Endothelial cell of umbilical vein (primary cell): ENCODE measurements at regions not wholly inside any gene's neighbourhood (a gene's known extent, or its start where the extent isn't known, plus 50 kb on each side); places are given as distances from the start of the nearest gene placed in this dataset.
"Not testable (repeated sequence)": the region's sequence is repeated elsewhere in the genome, so short reads cannot be mapped to it uniquely, and the experiment has no call there.

ENCODE experiments used
- BruUV-seq: library from RNA; stranded (reverse); fragments of 400-500 nt; replicated peaks from 2 replicates; lab custom pipeline; 2021; lab: Mats Ljungman, UMichigan
- CTCF ChIA-PET: fragments of 300-600, 350-600 bp; sonication (Branson Sonifier 250); formaldehyde crosslinking; loops from one replicate; lab custom pipeline; 2021; ENCODE audit warnings: antibody characterized with exemption, inconsistent platforms; lab: Charles Lee
- POLR2A ChIA-PET: fragments of 300-600, 350-600 bp; sonication (Branson Sonifier 250); formaldehyde crosslinking; loops from one replicate; lab custom pipeline; 2021; ENCODE audit warnings: antibody characterized with exemption, inconsistent platforms; lab: Charles Lee
- DNase-seq: peaks from one replicate; pipeline ENCODE4 v3.0.0-alpha.2; 2011; ENCODE audit warnings: low read depth, low spot score
- FAIRE-seq: peaks from 2 replicates; lab custom pipeline; 2011; peaks lifted over from hg19 to GRCh38; lab: Jason Lieb, UNC
- H2AFZ ChIP-seq: 2 replicates; pipeline ENCODE4 v1.6.0; 2012; ENCODE audit warnings: low read depth, low read length, control low read depth, inconsistent platforms
- H3K27ac ChIP-seq: 2 replicates; pipeline ENCODE4 v1.5.1; 2011; ENCODE audit warnings: low read depth, mild to moderate bottlenecking, control low read depth, low read length, moderate library complexity; ENCODE audit not compliant: insufficient read depth
- H3K27me3 ChIP-seq, 2 experiments: 2 replicates each; pipeline versions ENCODE4 v1.6.0 to v1.6.1; 2011; ENCODE audit warnings: low read length in 2 of 2, mixed read lengths in 1 of 2; ENCODE audit not compliant: control insufficient read depth in 2 of 2, insufficient read depth in 2 of 2
- H3K36me3 ChIP-seq, 2 experiments: 2 replicates in 1 of 2; 3 replicates in 1 of 2; pipeline ENCODE4 v1.5.1; 2011; ENCODE audit warnings: low read length in 2 of 2, mild to moderate bottlenecking in 1 of 2, moderate library complexity in 1 of 2; ENCODE audit not compliant: control insufficient read depth in 2 of 2, insufficient read depth in 2 of 2; ENCODE audit errors: extremely low read depth in 1 of 2
- H3K4me1 ChIP-seq: 3 replicates; pipeline ENCODE4 v1.5.1; 2011; ENCODE audit warnings: mild to moderate bottlenecking, low read length; ENCODE audit not compliant: control insufficient read depth, insufficient read depth; ENCODE audit errors: extremely low read depth
- H3K4me2 ChIP-seq: 2 replicates; pipeline ENCODE4 v1.6.1; 2011; ENCODE audit warnings: low read length, control low read depth, mixed read lengths; ENCODE audit not compliant: insufficient read depth
- H3K4me3 ChIP-seq, 3 experiments: fragments of 200-600 bp in 1 of 3; sonication (generic), shearing (Covaris generic) in 1 of 3; replicated peaks in 1 of 3; 2 replicates each; pipeline ENCODE4 v1.5.1; 2011 to 2016; ENCODE audit warnings: control low read depth in 3 of 3, low read length in 3 of 3, mild to moderate bottlenecking in 2 of 3, inconsistent platforms in 1 of 3, low read depth in 1 of 3, moderate library complexity in 1 of 3; ENCODE audit not compliant: insufficient read depth in 1 of 3
- H3K79me2 ChIP-seq: 2 replicates; pipeline ENCODE4 v1.6.0; 2012; ENCODE audit warnings: low read length, inconsistent platforms; ENCODE audit not compliant: control insufficient read depth, insufficient read depth
- H3K9ac ChIP-seq: replicated peaks from 2 replicates; pipeline ENCODE3; 2011; ENCODE audit warnings: low read length, control low read depth; ENCODE audit not compliant: insufficient read depth; ENCODE audit errors: extremely low read depth
- H3K9me1 ChIP-seq: replicated peaks from 3 replicates; pipeline ENCODE4 v1.6.0; 2011; ENCODE audit warnings: mild to moderate bottlenecking, low read length; ENCODE audit not compliant: control insufficient read depth, insufficient read depth; ENCODE audit errors: extremely low read depth
- H3K9me3 ChIP-seq: replicated peaks from 2 replicates; pipeline ENCODE4 v1.5.1; 2012; ENCODE audit warnings: low read length, inconsistent platforms; ENCODE audit not compliant: control insufficient read depth, insufficient read depth
- H4K20me1 ChIP-seq: replicated peaks from 2 replicates; pipeline ENCODE3; 2011; ENCODE audit warnings: mild to moderate bottlenecking, low read length; ENCODE audit not compliant: control insufficient read depth, insufficient read depth; ENCODE audit errors: extremely low read depth
- CTCF ChIP-seq, 2 donors: IDR thresholded peaks; 1 replicate in 1 of 2; 2 replicates in 1 of 2; pipeline ENCODE4 v1.5.1; 2011; ENCODE audit warnings: low read length in 2 of 2, mild to moderate bottlenecking in 2 of 2, moderate library complexity in 2 of 2, control low read depth in 1 of 2, inconsistent platforms in 1 of 2, low read depth in 1 of 2; ENCODE audit not compliant: insufficient read depth in 1 of 2; ENCODE audit errors: extremely low read depth in 1 of 2
- EZH2 ChIP-seq: IDR thresholded peaks from 2 replicates; pipeline ENCODE4 v1.6.1; 2012; ENCODE audit warnings: borderline replicate concordance, low read depth, mild to moderate bottlenecking, moderate library complexity, low read length, inconsistent platforms; ENCODE audit not compliant: severe bottlenecking
- FOS ChIP-seq: IDR thresholded peaks from 2 replicates; pipeline ENCODE4 v1.6.1; 2011; ENCODE audit warnings: mild to moderate bottlenecking, low read length, moderate library complexity, borderline replicate concordance; ENCODE audit not compliant: insufficient read depth
- GATA2 ChIP-seq: IDR thresholded peaks from 2 replicates; pipeline ENCODE4 v1.7.0; 2011; ENCODE audit warnings: low read depth, mild to moderate bottlenecking, moderate library complexity, mixed read lengths, low read length; ENCODE audit not compliant: insufficient read length, insufficient read depth
- JUN ChIP-seq: IDR thresholded peaks from 2 replicates; pipeline ENCODE4 v1.6.1; 2011; ENCODE audit warnings: borderline replicate concordance, low read depth; ENCODE audit not compliant: insufficient read length, insufficient read depth
- MYC ChIP-seq: IDR thresholded peaks from one replicate; pipeline ENCODE4 v1.6.1; 2011; ENCODE audit warnings: mild to moderate bottlenecking, low read depth, low read length
- POLR2A ChIP-seq: IDR thresholded peaks from 2 replicates; pipeline ENCODE4 v1.6.1; 2012; ENCODE audit warnings: low read depth, mild to moderate bottlenecking, control low read depth, low read length
- POLR2AphosphoS5 ChIP-seq: IDR thresholded peaks from 2 replicates; pipeline ENCODE4 v1.6.1; 2012; ENCODE audit warnings: low read depth, mild to moderate bottlenecking, control low read depth, low read length, moderate library complexity; ENCODE audit not compliant: insufficient read depth
- dilution Hi-C: fragments of 300-500 bp; cut with MboI; formaldehyde crosslinking; loops from one replicate; pipeline ENCODE4 v1.15.0; 2019; ENCODE audit warnings: low sequenced_read_pairs; ENCODE audit not compliant: extremely low pct_ligation_motif_present
- intact Hi-C: fragments of 100-400 bp; cut with micrococcal nuclease; formaldehyde crosslinking; loops from one replicate; pipeline ENCODE4 v1.10.0; 2022
- TF ChIP-seq, protein P1 (sequence below): IDR thresholded peaks from 2 replicates; pipeline ENCODE4 v1.6.1; 2011; ENCODE audit not compliant: insufficient read depth, insufficient read length

GRCh38 chr16:64343820-64344443 is 777.9 kb downstream of the CDH11 start:
- H3K27me3 ChIP-seq, H3K36me3 ChIP-seq, H3K79me2 ChIP-seq, intact Hi-C loops, H3K4me2 ChIP-seq, CTCF ChIA-PET, H3K9me3 ChIP-seq, H3K9me1 ChIP-seq, H2AFZ ChIP-seq, H3K9ac ChIP-seq, BruUV-seq, H3K4me1 ChIP-seq, DNase-seq, FAIRE-seq, H3K4me3 ChIP-seq, H3K27ac ChIP-seq, H4K20me1 ChIP-seq, dilution Hi-C loops, POLR2A ChIA-PET: not testable (repeated sequence)

DNA sequence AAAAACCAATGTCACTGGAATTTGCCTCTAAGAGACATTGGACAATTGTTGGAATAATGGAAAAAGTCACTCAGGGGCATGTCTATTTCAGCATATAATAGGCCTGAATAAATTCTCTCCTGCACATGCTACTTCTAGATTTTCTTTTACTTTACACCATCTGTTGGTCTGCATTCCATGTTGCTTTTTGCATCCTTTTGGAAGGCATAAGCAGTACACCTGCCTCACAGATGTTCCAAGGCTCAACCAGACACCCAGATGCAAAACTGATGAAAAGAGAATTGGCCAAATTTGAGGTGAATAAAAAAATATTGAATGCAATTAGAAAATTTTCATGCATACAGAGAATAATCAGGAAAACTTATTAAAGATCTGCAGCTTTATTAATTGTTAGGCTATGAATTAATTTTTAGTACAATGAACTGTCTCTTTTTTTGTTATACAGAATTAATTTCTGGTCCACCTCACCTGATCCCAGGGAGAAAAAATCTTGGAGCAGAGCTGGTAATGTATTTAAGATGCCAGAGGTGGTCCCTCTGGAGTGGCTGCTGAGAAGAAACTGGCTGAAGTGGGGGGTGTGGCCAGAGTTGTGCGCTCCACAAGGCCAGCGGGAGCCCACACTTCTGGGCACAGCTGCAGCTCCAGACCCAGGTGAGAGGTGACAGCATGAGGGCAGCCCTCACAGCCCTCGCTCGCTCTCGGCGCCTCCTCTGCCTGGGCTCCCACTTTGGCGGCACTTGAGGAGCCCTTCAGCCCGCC is 778.6 kb downstream of the CDH11 start:
- no peaks in the 10 kb centered on the region for H3K9me1 ChIP-seq
- H3K4me2 ChIP-seq, result no peak overlapping the region
- no peak overlapping the region for H2AFZ ChIP-seq
- CTCF ChIA-PET, result no interaction called here
- no peak for DNase-seq
- no peak for FAIRE-seq
- H3K36me3 ChIP-seq, result no peaks in the 10 kb centered on the region
- no peak for TF ChIP-seq POLR2A
- TF ChIP-seq FOS, result no peak
- no peak for TF ChIP-seq GATA2
- TF ChIP-seq CTCF (IDR thresholded peaks at IDR 0.05; ENCODE audit: extremely low read depth in 1 of 2, insufficient read depth in 1 of 2, low read depth in 1 of 2, low read length in 2 of 2), result no peak
- no peak for TF ChIP-seq JUN
- TF ChIP-seq MYC, result no peak
- TF ChIP-seq, protein P1, sequence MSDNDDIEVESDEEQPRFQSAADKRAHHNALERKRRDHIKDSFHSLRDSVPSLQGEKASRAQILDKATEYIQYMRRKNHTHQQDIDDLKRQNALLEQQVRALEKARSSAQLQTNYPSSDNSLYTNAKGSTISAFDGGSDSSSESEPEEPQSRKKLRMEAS, result no peak
- TF ChIP-seq POLR2AphosphoS5, result no peak
- TF ChIP-seq EZH2, result no peak
- H3K27me3 ChIP-seq, result no peaks in the 10 kb centered on the region
- intact Hi-C loops, result no loop called here
- no peak overlapping the region for H3K4me3 ChIP-seq
- no TSS peak for BruUV-seq
- H3K27ac ChIP-seq, result no peak overlapping the region
- H3K9ac ChIP-seq, result no peak overlapping the region
- no peaks in the 10 kb centered on the region for H3K9me3 ChIP-seq
- POLR2A ChIA-PET, result no interaction called here
- dilution Hi-C loops, result no loop called here
- H4K20me1 ChIP-seq, result no peaks in the 10 kb centered on the region
- no peaks in the 10 kb centered on the region for H3K79me2 ChIP-seq
- no peaks in the 10 kb centered on the region for H3K4me1 ChIP-seq
